ENCODE measurements at regions not wholly inside any gene's neighbourhood (a gene's known extent, or its start where the extent isn't known, plus 50 kb on each side); places are given as distances from the start of the nearest gene placed in this dataset.

- TF ChIP-seq CTCF (IDR thresholded peaks at IDR 0.05; ENCODE audit: insufficient read depth, missing control alignments), result no peak
- DNase-seq (ENCODE audit: insufficient read length, low spot score) (no peak), FAIRE-seq (no peak)
Observed at GRCh38 chr12:125289970-125290369, 224.7 kb downstream of the AACS start.

- FAIRE-seq (no peak), DNase-seq (ENCODE audit: insufficient read length, low spot score) (no peak)
- no peak for TF ChIP-seq CTCF (IDR thresholded peaks at IDR 0.05; ENCODE audit: insufficient read depth, missing control alignments)
Observed at GRCh38 chr12:125292700-125293099, 227.5 kb downstream of the AACS start.

DNA sequence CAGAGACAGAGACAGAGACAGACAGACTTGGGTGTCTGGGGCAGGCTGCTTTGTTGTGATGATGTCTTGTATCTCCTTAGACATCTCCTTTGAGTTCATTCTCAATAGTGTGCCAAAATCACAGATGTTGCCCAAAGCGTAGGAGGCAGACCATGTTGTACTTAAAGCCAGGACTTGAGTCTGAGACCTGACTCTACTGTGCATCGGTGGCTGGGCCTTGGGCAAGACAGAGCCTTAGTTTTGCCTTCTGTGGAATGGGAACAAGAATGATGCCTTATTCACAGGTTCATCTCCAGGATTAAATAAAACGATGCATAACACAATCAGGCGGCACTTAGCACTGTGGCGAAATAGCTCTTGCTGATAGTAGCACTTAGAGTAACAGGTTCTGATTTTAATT, 230.3 kb downstream of the AACS start:
- FAIRE-seq, result no peak
- no peak for TF ChIP-seq CTCF (IDR thresholded peaks at IDR 0.05; ENCODE audit: insufficient read depth, missing control alignments)

GRCh38 chr12:125296701-125297100, 231.5 kb downstream of the AACS start:
- no peak for TF ChIP-seq CTCF (IDR thresholded peaks at IDR 0.05; ENCODE audit: insufficient read depth, missing control alignments)
- FAIRE-seq, result no peak
- DNase-seq (ENCODE audit: insufficient read length, low spot score), result no peak

More for the DNA sequence above, 230.3 kb downstream of the AACS start:
- no peak for DNase-seq (ENCODE audit: insufficient read length, low spot score)

GRCh38 chr12:125299840-125300239, 234.6 kb downstream of the AACS start:
- no peak for TF ChIP-seq CTCF (IDR thresholded peaks at IDR 0.05; ENCODE audit: insufficient read depth, missing control alignments)
- FAIRE-seq (no peak), DNase-seq (ENCODE audit: insufficient read length, low spot score) (no peak)

DNA sequence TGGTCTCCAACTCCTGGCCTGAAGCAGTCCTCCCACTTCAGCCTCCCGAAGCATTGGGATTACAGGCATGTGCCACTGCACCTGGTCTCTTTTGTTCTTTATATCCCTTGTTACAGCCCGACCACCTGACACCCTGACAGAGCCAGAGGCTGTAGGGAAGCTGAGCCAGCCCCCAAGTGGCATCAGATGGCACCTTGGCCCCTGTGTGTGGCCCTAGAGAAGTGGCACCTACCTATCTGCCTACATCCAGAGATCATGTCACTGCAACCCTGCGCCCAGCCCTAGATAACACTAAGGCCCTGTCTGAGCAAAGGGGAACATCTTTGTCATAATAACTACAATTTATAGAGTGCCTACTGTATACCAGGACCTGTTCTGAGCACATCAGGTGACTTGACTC, 235.0 kb downstream of the AACS start:
- no peak for FAIRE-seq
- no peak for DNase-seq (ENCODE audit: insufficient read length, low spot score)
- TF ChIP-seq CTCF (IDR thresholded peaks at IDR 0.05; ENCODE audit: insufficient read depth, missing control alignments), result no peak

DNA sequence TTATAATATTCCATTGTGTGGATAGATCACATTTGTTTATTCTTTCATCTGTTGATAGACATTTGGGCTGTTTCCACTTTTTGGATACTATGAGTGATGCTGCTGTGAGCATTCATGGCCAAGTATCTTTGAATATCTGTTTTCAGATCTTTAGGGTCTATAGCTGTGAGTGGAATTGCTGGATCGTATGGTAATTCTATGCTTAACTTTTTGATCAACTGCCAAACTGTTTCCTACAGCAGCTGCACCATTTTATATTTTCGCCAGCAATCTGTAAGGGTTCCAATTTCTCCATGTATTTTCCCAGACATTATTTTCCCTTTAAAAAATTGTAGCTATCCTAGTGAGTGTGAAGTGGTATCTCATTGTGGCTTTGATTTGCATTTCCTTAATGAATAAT, 238.1 kb downstream of the AACS start:
- TF ChIP-seq CTCF (IDR thresholded peaks at IDR 0.05; ENCODE audit: insufficient read depth, missing control alignments), result no peak
- no peak for DNase-seq (ENCODE audit: insufficient read length, low spot score)
- FAIRE-seq, result no peak
